Fibroblast of the aortic adventitia (primary cell): ENCODE measurements at regions not wholly inside any gene's neighbourhood (a gene's known extent, or its start where the extent isn't known, plus 50 kb on each side); places are given as distances from the start of the nearest gene placed in this dataset.

Experiments used
- DNase-seq: peaks from one replicate; pipeline ENCODE4 v3.0.0-alpha.2; 2010; ENCODE audit warnings: low read depth
- H3K4me3 ChIP-seq: 2 replicates; pipeline ENCODE4 v1.5.1; 2011; ENCODE audit warnings: low read depth, mild to moderate bottlenecking, control low read depth, low read length, moderate library complexity
- TF ChIP-seq, protein P1 (sequence below): IDR thresholded peaks from 2 replicates; pipeline ENCODE4 v1.5.1; 2011; ENCODE audit warnings: mild to moderate bottlenecking, low read length, control low read depth, inconsistent platforms; ENCODE audit not compliant: insufficient read depth

DNA sequence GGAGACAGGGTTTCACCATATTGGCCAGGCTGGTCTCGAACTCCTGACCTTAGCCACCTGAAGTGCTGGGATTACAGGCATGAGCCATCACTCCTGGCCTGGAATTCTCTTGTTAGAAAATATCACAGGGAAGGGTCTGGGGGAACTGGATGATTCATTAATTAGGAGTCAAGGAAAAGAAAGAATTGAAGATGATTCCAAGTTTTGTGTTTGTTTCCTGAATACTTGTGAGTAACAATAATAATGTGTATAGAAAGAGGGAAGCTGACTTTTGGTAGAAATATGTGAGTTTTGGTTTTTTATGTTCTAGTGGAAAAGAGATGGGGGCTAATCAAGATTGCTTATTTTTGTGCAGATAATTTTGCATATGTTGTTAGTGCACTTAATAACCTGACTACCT, 77.3 kb upstream of the CLNK start:
- H3K4me3 ChIP-seq: no peak overlapping the region
- TF ChIP-seq, protein P1, sequence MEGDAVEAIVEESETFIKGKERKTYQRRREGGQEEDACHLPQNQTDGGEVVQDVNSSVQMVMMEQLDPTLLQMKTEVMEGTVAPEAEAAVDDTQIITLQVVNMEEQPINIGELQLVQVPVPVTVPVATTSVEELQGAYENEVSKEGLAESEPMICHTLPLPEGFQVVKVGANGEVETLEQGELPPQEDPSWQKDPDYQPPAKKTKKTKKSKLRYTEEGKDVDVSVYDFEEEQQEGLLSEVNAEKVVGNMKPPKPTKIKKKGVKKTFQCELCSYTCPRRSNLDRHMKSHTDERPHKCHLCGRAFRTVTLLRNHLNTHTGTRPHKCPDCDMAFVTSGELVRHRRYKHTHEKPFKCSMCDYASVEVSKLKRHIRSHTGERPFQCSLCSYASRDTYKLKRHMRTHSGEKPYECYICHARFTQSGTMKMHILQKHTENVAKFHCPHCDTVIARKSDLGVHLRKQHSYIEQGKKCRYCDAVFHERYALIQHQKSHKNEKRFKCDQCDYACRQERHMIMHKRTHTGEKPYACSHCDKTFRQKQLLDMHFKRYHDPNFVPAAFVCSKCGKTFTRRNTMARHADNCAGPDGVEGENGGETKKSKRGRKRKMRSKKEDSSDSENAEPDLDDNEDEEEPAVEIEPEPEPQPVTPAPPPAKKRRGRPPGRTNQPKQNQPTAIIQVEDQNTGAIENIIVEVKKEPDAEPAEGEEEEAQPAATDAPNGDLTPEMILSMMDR: no peak
- DNase-seq: peak; percentile 40

DNA sequence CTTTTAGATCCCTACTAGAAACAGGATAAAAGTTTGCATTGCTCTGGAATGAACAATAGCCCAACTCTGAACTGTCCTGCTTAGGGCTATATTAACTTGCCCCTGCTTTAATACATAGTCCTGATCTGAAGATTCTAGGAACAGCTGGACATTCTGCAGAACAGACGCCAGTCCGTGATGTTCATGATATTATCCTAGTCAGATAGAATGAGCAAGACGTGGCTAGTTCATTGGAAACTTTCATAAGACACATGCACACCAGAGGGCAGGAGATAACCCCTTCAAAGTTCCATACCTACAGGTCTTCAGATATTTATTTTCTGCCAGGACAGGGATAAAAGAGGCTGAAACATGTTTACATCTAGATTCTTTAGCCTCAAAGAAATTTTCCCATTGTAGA, 75.5 kb upstream of the CLNK start:
- no peak for DNase-seq
- no peak overlapping the region for H3K4me3 ChIP-seq
- TF ChIP-seq, protein P1: no peak

DNA sequence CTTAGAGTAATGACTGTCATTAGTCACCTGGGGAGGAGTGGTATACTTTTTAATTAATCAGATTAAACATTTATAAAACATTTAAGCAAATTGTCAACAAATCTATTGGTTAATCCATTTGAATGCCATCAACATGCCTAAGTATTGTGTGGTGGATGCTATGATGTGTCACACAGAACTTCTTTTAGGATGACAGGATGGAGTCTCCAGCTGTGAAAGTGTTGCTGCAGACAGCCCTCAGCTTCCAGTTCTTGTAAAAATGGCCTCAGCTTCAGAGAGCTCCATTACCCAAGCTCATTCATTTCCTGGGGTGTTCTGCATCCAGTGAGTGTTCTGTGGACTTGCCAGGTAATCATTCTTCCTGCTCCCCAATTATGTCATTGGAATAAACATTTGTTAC, 74.3 kb upstream of the CLNK start:
- TF ChIP-seq, protein P1: no peak
- DNase-seq: no peak

DNA sequence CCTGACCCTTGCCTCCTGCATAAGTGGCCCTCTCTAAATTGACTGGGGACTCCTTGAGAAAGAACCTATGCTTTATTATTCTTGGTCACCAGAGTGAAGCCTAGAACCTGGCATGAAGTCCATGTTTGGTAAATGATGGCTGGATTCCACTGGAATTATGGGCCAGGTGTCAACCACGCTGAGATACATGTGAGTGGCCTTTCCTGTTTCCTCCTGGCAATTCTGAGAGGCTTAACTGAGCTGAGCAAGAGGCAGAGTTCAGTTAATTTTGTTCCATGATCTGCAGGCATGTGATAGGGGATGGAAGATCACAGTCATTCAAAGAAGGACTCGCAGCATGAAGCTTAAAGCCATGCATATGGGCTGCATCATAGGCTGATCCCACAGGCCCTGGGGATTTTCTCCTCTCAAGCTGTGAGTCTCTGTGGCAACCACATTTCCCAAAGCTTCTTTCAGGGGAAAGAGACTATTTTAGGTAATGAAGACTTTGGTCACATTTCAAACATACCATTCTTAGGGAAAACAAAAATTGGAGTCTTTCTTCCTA, 69.4 kb upstream of the CLNK start:
- no peak for DNase-seq
- H3K4me3 ChIP-seq: no peak overlapping the region
- TF ChIP-seq, protein P1: no peak

More for the DNA sequence above, 74.3 kb upstream of the CLNK start:
- no peak overlapping the region for H3K4me3 ChIP-seq

DNA sequence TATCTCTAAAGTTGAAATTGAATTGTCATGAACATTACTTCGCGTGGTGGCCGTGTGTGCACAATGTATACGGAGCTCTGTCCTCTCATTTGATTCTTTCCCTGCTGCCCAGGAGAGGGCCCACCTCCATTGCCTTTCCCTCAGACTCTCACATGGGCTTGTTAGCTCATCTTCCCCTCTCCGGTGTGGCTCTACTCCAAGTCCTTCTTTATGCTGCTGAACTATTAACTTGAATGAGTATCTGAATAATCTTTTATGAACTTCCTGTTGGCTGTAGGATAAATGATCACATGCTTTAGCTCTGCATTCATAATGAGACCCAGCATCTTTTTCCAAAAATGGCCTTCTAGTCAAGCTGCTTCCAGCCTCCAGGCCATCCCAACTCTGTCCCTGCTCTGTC, 68.8 kb upstream of the CLNK start:
- peak; percentile 33 for DNase-seq
- H3K4me3 ChIP-seq: no peak overlapping the region
- TF ChIP-seq, protein P1: no peak

DNA sequence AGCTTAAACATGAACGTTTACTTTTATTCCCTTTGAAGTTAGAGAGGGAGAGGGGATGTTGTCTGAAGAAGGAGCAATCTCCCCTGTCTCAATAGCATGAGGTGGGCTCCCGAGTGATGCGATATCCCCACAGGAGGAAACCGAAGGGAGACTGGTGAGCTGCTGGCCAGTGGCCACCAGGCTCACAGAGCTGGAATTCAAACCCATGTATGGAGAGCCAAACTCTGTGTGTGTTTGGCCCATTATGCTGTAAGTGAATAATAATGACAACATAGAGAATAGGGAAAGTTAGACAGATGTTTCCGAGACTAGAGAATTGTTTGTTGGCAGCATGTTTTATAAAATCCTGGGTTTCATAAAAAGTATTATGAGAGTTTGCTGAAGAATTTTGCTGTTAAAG, 66.1 kb upstream of the CLNK start:
- no peak overlapping the region for H3K4me3 ChIP-seq
- TF ChIP-seq, protein P1: no peak
- DNase-seq: peak; percentile 74

DNA sequence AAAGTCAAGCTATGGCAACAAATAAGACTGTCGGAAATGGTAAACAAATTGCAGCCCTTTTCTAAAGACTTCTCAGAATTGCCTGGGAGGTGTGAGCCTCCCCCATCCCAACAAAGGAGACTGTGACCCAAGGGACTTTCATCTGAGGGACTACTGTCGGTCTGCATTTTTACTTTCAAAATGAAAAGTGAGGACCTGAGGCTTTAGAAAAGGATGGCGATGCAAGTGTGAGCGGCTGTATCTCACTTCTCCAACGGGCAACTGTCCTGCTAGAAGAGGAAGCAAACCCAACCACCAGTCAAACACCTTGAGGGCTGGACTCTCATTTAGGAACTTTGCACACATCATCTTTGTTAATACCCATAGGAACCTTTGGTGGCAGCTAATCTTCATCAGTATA, 62.6 kb upstream of the CLNK start:
- DNase-seq: no peak
- TF ChIP-seq, protein P1: no peak
- no peak overlapping the region for H3K4me3 ChIP-seq
